ENCODE measurements at regions not wholly inside any gene's neighbourhood (a gene's known extent, or its start where the extent isn't known, plus 50 kb on each side); places are given as distances from the start of the nearest gene placed in this dataset.

DNA sequence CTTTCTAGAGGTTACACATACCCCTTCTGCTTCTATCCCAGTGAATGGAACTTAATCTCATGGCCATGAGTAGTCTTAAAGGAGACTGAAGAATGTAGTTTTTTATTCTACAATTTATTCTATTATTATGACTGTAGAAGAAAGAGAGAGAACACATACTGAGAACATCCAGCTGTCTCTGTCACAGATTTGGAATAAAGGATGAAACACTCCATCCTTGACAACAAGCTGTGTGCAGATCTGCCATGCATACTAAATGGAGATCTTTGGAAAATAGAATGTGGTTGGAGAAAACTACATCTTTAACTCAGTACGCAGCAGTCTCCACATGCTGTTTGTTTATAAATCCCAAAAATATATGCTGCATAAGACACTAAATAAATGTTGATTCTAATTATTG, 54.1 kb upstream of the NUDT7 start:
- DNase-seq: no peak

GRCh38 chr16:77669057-77669456, 53.3 kb upstream of the NUDT7 start:
- DNase-seq: no peak
